ENCODE measurements at regions not wholly inside any gene's neighbourhood (a gene's known extent, or its start where the extent isn't known, plus 50 kb on each side); places are given as distances from the start of the nearest gene placed in this dataset.

GRCh38 chr4:154928640-154929257, 147.7 kb downstream of the RBM46 start:
- TF ChIP-seq POLR2AphosphoS5 (IDR thresholded peaks at IDR 0.05; ENCODE audit: low read depth) (no peak), CTCF (IDR thresholded peaks at IDR 0.05; ENCODE audit: insufficient read depth, low read length) (no peak), REST (IDR thresholded peaks at IDR 0.05; ENCODE audit: insufficient replicate concordance, low read depth) (no peak), GABPA (IDR thresholded peaks at IDR 0.05; ENCODE audit: low read depth) (no peak), SPI1 (IDR thresholded peaks at IDR 0.05; ENCODE audit: borderline replicate concordance, low read depth) (no peak)
